IPS-18a (cell line): ENCODE measurements at regions not wholly inside any gene's neighbourhood (a gene's known extent, or its start where the extent isn't known, plus 50 kb on each side); places are given as distances from the start of the nearest gene placed in this dataset.

ENCODE experiments used
- H3K27ac ChIP-seq: one replicate; pipeline ENCODE4 v1.5.1; 2013; ENCODE audit warnings: low read length
- H3K27me3 ChIP-seq: one replicate; pipeline ENCODE4 v1.6.1; 2013; ENCODE audit warnings: mild to moderate bottlenecking, low read length; ENCODE audit not compliant: control insufficient read depth, insufficient read depth
- H3K36me3 ChIP-seq: one replicate; pipeline ENCODE4 v1.6.1; 2013; ENCODE audit warnings: low read depth, low read length; ENCODE audit not compliant: control insufficient read depth
- H3K4me1 ChIP-seq: one replicate; pipeline ENCODE4 v1.6.1; 2013; ENCODE audit warnings: low read depth, low read length; ENCODE audit not compliant: control insufficient read depth
- H3K4me3 ChIP-seq: one replicate; pipeline ENCODE4 v1.5.1; 2013; ENCODE audit warnings: low read length
- H3K9ac ChIP-seq: one replicate; pipeline ENCODE4 v1.6.1; 2013; ENCODE audit warnings: mild to moderate bottlenecking, low read length, moderate library complexity
- H3K9me3 ChIP-seq: one replicate; pipeline ENCODE4 v1.6.1; 2013; ENCODE audit warnings: low read depth, low read length; ENCODE audit not compliant: control insufficient read depth

DNA sequence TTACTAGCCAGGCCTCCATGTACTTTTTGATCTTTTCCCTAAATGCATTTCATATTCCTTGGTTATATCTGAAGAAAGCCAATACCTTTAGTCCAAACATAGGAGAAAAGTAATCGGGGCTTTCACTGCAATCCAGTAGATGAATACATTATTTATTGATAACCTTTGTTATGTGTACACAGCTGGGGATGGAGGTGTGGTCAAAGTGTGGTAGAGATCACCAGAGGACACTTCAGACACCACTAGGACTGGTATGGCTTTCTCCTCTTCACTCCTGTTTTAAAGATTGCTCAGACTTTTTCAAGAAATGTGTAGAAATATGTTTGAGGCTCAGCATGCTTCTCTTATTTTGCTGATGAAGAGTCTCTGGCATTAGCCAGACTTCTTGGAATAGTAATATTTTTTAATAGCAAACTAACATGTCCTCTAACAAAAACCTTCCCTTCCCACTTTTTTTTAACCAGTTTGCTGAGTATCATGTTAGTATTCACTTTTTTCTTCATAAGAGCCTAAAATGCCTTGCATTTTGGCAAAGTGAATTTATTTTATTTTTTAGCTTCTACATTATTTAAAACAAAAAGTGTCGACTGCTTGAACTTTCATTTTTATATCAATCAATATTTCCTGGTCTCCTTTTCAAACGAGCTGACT is 65.6 kb upstream of the MBNL1 start:
- Histone ChIP-seq H3K27ac (no peak overlapping the region), H3K9me3 (no peaks in the 10 kb centered on the region), H3K4me1 (peaks cover 7% of the 10 kb centered on the region), H3K36me3 (no peaks in the 10 kb centered on the region), H3K4me3 (no peak overlapping the region), H3K9ac (no peak overlapping the region), H3K27me3 (no peaks in the 10 kb centered on the region)

DNA sequence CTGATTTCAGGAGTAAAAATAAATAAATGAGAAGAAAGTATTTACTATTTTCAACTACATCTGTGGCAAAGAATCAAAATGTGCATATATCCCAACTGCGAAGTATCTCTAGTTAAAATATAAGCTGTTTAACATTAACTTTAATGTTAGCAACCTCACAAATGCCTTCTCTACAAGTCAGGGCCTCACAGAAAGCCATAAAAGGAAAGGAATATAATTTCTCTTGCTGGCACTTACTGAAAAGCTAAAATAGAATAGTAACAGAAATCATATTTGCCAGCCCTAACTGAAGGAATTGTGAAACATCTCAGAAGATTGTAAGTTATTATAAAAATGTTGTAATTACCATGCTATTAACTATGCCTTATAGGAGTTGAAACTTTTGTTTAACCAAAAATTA is 65.1 kb upstream of the MBNL1 start:
- H3K4me3 ChIP-seq, result no peak overlapping the region

DNA sequence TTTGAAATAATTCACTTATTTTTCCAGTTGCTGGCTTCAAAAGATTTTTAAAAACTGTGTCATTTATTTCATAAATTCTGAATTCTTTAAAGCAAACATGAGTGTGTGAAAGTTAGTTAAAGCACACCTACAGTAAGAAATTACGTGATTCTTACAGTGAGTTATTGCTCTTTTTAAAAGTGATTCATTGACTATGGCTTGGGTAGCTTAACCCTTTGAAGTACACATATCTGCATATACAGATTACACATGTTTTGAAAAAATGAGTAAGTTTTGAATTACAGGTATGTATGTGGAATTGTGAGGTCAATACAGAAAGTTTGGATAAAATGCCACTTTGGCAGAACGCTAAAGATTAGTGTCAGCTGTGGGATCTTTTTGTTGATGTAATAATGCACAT is 64.5 kb upstream of the MBNL1 start:
- Histone ChIP-seq H3K9ac (no peak overlapping the region), H3K4me3 (no peak overlapping the region), H3K27me3 (no peaks in the 10 kb centered on the region), H3K27ac (no peak overlapping the region), H3K9me3 (no peaks in the 10 kb centered on the region), H3K36me3 (no peaks in the 10 kb centered on the region), H3K4me1 (peaks cover 7% of the 10 kb centered on the region)

More for the DNA sequence above, 65.1 kb upstream of the MBNL1 start:
- H3K9ac ChIP-seq, result no peak overlapping the region
- no peak overlapping the region for H3K27ac ChIP-seq
- no peaks in the 10 kb centered on the region for H3K27me3 ChIP-seq
- H3K9me3 ChIP-seq, result no peaks in the 10 kb centered on the region
- H3K4me1 ChIP-seq, result peaks cover 7% of the 10 kb centered on the region
- no peaks in the 10 kb centered on the region for H3K36me3 ChIP-seq

DNA sequence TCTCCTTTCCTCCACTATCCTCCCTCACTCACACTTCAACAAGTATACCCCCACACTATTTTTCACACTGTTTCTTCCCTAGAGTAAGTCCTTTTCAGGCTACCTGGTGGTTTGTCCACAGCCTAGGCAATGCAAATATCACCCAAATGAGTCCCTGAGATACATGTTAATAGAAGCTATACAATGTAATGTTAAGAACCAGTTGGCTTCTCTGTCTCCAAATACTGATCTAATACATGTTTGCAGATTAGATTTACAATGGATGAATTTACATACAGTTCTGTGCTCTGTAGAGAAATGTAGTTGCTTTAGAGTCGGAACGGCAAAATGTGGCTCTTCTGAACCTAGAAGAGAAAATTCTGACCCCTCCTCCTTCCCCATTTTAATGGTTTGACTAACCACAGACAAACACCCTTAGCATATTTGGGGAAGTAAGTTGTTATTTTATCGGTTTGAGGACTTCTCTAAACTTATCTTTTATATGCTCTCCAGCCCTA is 63.6 kb upstream of the MBNL1 start:
- H3K4me1 ChIP-seq, result peaks cover 7% of the 10 kb centered on the region

DNA sequence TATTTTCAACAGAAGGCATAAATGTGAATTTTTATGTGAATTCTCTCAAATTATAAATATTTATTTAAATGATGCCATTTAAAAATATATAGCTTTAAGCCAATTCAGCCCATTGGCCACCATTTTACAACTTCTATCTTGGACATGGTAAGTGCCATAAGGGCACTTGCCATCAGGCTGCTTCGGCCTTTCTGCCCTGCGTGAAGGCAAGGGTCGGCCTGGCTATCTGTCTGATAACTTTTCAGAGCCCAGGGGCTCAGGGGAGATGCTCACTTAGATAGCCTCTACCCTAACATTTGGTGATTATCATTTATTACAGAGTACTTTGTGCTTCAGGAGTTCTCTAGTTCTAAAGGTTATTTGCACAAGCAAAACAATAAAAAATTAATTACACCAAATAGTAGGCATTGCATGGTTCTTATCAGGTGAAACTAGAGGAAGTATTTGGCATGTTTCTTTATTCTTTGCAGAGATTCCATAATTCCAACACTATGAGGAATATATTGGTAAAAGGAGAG is 62.4 kb upstream of the MBNL1 start:
- H3K36me3 ChIP-seq, result no peaks in the 10 kb centered on the region
- no peak overlapping the region for H3K27ac ChIP-seq
- H3K27me3 ChIP-seq, result no peaks in the 10 kb centered on the region
- no peaks in the 10 kb centered on the region for H3K9me3 ChIP-seq
- peaks cover 7% of the 10 kb centered on the region for H3K4me1 ChIP-seq
- no peak overlapping the region for H3K4me3 ChIP-seq
- H3K9ac ChIP-seq, result no peak overlapping the region

More for the DNA sequence above, 63.6 kb upstream of the MBNL1 start:
- Histone ChIP-seq H3K36me3 (no peaks in the 10 kb centered on the region), H3K9ac (no peak overlapping the region), H3K27me3 (no peaks in the 10 kb centered on the region), H3K4me3 (no peak overlapping the region), H3K9me3 (no peaks in the 10 kb centered on the region), H3K27ac (no peak overlapping the region)

DNA sequence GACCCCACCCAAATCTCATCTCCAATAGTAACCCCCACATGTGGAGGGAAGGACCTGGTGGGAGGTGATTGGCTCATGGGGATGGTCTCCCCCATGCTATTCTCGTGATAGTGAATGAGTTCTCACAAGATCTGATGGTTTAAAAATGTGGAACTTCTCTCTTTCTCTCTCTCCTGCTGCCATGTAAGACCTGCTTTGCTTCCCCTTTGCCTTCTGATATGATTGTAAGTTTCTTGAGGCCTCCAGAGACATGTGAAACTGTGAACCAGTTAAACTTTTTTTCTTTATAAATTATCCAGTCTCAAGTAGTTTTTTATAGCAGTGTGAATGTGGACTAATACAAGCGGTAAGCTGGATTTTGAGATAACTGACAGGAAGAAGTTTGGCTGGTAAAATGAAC is 60.3 kb upstream of the MBNL1 start:
- H3K4me1 ChIP-seq, result peaks cover 13% of the 10 kb centered on the region
- H3K9ac ChIP-seq, result no peak overlapping the region
- no peaks in the 10 kb centered on the region for H3K27me3 ChIP-seq
- no peaks in the 10 kb centered on the region for H3K9me3 ChIP-seq
- no peak overlapping the region for H3K27ac ChIP-seq
- no peak overlapping the region for H3K4me3 ChIP-seq
- H3K36me3 ChIP-seq, result no peaks in the 10 kb centered on the region

DNA sequence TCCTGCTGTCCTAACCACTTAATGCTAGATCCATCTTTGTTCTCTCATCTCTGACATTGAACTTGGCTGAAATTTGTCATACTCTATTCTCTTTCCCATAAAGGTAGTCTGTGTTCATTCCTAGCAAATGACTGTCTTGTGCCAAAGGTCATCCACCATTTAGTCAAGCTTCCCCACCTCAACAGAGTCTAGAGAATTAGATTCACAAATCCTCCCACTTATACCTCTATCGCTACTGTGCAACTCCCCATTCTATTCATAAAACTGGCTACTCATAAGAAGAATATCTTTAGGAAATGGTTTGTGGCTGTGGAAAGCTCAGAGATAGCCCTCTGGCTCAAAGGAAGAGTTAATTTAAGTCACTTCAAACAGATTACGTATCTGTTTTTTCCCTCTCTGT is 59.7 kb upstream of the MBNL1 start:
- Histone ChIP-seq H3K27me3 (no peaks in the 10 kb centered on the region), H3K9ac (no peak overlapping the region), H3K4me3 (no peak overlapping the region), H3K4me1 (peaks cover 13% of the 10 kb centered on the region), H3K36me3 (no peaks in the 10 kb centered on the region), H3K9me3 (no peaks in the 10 kb centered on the region), H3K27ac (no peak overlapping the region)

DNA sequence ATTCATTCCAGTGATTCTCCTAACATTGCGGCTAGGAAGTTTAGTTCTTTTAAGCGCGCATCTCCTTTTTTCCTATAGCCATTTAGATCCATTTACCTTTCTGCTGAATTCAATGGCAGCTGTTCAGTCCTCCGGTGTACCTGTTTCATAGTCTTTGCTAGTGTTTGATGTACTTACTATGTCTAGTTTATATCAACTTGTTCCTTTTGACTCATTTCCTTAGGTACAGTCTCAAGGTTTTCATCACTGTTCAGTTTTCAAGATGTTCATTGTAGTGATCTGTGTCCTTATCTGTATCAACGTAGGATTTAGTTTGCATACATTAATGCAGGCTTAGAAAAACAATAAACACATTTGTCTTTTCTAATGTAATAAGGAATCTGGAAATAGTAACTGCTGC is 59.0 kb upstream of the MBNL1 start:
- Histone ChIP-seq H3K27ac (no peak overlapping the region), H3K4me3 (no peak overlapping the region), H3K9me3 (no peaks in the 10 kb centered on the region), H3K36me3 (no peaks in the 10 kb centered on the region), H3K9ac (no peak overlapping the region), H3K27me3 (no peaks in the 10 kb centered on the region), H3K4me1 (peaks cover 13% of the 10 kb centered on the region)

DNA sequence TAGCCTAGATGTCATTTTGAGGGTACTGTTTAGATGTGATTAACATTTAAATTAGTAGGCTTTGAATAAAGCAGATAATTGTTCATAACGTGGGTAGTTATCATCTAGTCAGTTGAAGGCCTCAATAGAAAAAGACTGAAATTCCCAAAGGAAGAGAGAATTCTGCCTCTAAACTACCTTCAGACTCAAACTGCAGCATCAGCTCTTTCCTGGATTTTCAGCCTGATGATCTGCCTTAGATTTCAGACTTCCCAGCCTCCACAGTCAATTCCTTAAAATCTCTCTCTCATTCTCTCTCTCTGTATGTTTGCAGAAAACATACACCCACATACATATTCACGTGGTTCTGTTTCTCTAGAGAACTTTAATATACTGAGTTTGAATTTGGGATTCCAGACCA is 58.0 kb upstream of the MBNL1 start:
- H3K9me3 ChIP-seq, result no peaks in the 10 kb centered on the region
- H3K36me3 ChIP-seq, result no peaks in the 10 kb centered on the region
- no peak overlapping the region for H3K27ac ChIP-seq
- peaks cover 6% of the 10 kb centered on the region for H3K4me1 ChIP-seq
- H3K27me3 ChIP-seq, result no peaks in the 10 kb centered on the region
- H3K9ac ChIP-seq, result no peak overlapping the region
- H3K4me3 ChIP-seq, result no peak overlapping the region

DNA sequence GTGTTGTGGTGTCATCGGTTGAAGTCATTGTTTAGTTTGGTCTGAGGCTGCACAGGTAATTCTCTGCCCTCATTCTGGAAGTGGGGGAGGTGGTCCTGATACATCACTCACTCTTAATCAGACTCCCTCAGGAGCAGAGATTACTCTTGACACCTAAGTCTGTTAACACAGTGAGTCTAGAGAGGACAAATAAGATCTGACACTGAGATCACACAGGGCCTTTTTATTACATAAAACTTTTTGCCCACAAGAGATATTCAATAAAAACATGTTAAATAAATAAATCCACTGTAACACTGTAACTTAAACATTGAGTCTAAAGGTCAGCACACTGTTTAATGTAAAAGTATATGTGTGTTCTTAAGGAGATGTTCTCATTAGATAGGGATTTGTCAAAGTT is 57.1 kb upstream of the MBNL1 start:
- Histone ChIP-seq H3K4me1 (peaks cover 6% of the 10 kb centered on the region), H3K4me3 (no peak overlapping the region), H3K27me3 (no peaks in the 10 kb centered on the region), H3K9ac (no peak overlapping the region), H3K9me3 (no peaks in the 10 kb centered on the region), H3K27ac (no peak overlapping the region), H3K36me3 (no peaks in the 10 kb centered on the region)

DNA sequence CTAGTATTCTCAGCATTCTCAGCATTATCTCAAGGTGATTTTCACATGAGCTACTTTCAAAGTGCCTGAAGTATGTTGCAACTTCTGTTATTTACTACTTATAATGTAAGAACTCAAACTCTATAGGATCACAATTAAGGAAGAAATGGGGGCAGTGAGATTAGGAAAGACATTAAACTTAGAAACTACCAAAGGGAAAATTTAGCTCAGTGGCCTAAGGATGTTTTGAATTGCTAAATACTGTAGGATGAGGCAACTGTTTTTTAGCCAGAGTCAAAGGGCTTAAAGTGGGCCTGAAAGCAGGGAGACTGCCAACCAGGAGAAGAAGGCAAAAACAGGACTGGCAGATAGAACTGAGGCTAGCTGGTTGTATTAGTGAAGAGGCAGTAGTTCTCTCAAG is 55.5 kb upstream of the MBNL1 start:
- Histone ChIP-seq H3K36me3 (no peaks in the 10 kb centered on the region), H3K9me3 (no peaks in the 10 kb centered on the region), H3K9ac (no peak overlapping the region), H3K4me3 (no peak overlapping the region), H3K27me3 (no peaks in the 10 kb centered on the region), H3K27ac (no peak overlapping the region), H3K4me1 (peaks cover 6% of the 10 kb centered on the region)

DNA sequence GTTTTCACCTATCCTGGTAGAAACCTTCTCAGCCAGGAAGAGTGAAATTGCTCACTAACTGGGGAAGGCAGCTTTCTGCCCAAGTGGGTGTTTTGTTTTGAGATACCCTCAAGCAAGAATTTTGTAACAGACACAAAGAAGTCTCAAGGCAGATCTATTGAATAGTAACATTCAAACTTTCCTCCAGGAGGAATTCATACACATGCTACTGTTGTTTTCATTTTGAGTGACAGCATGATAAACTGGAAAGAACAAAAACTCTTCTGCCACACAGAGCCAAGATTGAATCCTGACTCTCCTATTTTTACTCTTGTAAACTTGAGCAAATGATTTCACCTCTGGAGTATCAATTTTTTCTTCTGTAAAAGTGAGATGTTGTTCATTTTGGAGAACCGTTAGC is 54.8 kb upstream of the MBNL1 start:
- no peaks in the 10 kb centered on the region for H3K27me3 ChIP-seq
- no peak overlapping the region for H3K27ac ChIP-seq

More for the DNA sequence above, 54.8 kb upstream of the MBNL1 start:
- Histone ChIP-seq H3K9me3 (no peaks in the 10 kb centered on the region), H3K4me3 (no peak overlapping the region), H3K4me1 (peaks cover 6% of the 10 kb centered on the region), H3K36me3 (no peaks in the 10 kb centered on the region), H3K9ac (no peak overlapping the region)
